ENCODE measurements at regions not wholly inside any gene's neighbourhood (a gene's known extent, or its start where the extent isn't known, plus 50 kb on each side); places are given as distances from the start of the nearest gene placed in this dataset.

GRCh38 chr5:51650824-51651223 is 267.6 kb downstream of the ISL1 start:
- no peak for TF ChIP-seq CTCF (IDR thresholded peaks at IDR 0.05; ENCODE audit: insufficient read depth, low read length, severe bottlenecking)
- no peaks in the 10 kb centered on the region for H3K36me3 ChIP-seq (ENCODE audit: control insufficient read depth, insufficient read depth, low read length)
- DNase-seq (ENCODE audit: low read depth): no peak

GRCh38 chr5:51651476-51651875 is 268.2 kb downstream of the ISL1 start:
- H3K4me3 ChIP-seq (ENCODE audit: low read depth, low read length): no peak overlapping the region
- FAIRE-seq: no peak
- DNase-seq (ENCODE audit: low read depth): peak; percentile 70
- H3K36me3 ChIP-seq (ENCODE audit: control insufficient read depth, insufficient read depth, low read length): no peaks in the 10 kb centered on the region
- TF ChIP-seq CTCF (IDR thresholded peaks at IDR 0.05; ENCODE audit: insufficient read depth, low read length, severe bottlenecking): no peak
- no peaks in the 10 kb centered on the region for H3K27me3 ChIP-seq (ENCODE audit: control insufficient read depth, insufficient read depth, low read length)

More at GRCh38 chr5:51650824-51651223, 267.6 kb downstream of the ISL1 start:
- no peak for FAIRE-seq
- no peaks in the 10 kb centered on the region for H3K27me3 ChIP-seq (ENCODE audit: control insufficient read depth, insufficient read depth, low read length)
- no peak overlapping the region for H3K4me3 ChIP-seq (ENCODE audit: low read depth, low read length)

- no peak for TF ChIP-seq CTCF (IDR thresholded peaks at IDR 0.05; ENCODE audit: insufficient read depth, low read length, severe bottlenecking)
- H3K4me3 ChIP-seq (ENCODE audit: low read depth, low read length): no peak overlapping the region
- DNase-seq (ENCODE audit: low read depth) (peak; percentile 86), FAIRE-seq (no peak)
- no peaks in the 10 kb centered on the region for H3K27me3 ChIP-seq (ENCODE audit: control insufficient read depth, insufficient read depth, low read length)
- no peaks in the 10 kb centered on the region for H3K36me3 ChIP-seq (ENCODE audit: control insufficient read depth, insufficient read depth, low read length)
Observed at GRCh38 chr5:51651889-51652288, 268.6 kb downstream of the ISL1 start.

- no peak for TF ChIP-seq CTCF (IDR thresholded peaks at IDR 0.05; ENCODE audit: insufficient read depth, low read length, severe bottlenecking)
- DNase-seq (ENCODE audit: low read depth) (peak; percentile 81), FAIRE-seq (no peak)
- no peaks in the 10 kb centered on the region for H3K27me3 ChIP-seq (ENCODE audit: control insufficient read depth, insufficient read depth, low read length)
- H3K4me3 ChIP-seq (ENCODE audit: low read depth, low read length): no peak overlapping the region
- H3K36me3 ChIP-seq (ENCODE audit: control insufficient read depth, insufficient read depth, low read length): no peaks in the 10 kb centered on the region
Observed at GRCh38 chr5:51652980-51653379, 269.7 kb downstream of the ISL1 start.

DNA sequence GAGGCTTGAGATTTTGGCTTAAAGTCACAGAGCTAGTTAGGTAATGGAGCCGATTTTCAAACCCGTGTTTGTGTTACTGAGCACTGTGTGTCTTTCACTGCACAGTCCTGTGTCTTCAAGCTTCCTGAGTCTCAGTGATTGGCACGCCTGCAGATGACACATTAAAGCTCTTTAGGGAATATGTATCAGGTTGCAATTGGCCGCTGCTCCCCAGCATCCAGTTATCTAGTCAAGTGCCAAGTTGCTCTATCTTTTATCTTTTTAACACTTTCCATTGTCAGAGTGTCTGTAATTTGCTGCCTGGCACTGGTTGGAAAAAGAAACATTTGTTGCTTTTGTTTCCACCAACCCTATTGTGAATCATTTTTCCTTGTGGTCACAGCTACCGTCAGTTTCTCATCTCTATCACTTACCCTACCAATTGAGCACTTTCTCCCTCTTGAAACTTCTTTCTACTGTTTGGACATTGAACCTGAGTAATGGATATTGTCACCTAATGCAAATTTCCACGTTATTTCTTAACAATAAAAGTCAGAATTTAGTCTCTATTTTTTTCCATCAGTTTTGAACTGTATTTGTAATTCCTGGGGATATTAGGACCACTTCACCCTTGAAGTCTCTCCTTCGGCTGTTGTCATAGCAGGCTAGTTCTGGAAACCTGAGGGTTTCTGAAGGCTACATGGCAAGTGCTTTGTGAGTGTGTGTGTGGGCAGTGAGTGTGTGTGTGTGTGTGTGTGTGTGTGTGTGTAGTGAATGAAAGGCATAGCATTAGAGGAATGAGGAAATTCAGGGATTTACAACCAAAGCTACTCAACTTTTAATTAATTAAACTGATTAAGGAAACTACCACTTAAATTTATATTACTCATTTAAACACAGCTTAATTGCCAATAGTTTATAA is 274.3 kb downstream of the ISL1 start:
- H3K36me3 ChIP-seq (ENCODE audit: control insufficient read depth, insufficient read depth, low read length): no peaks in the 10 kb centered on the region
- no peak for FAIRE-seq
- DNase-seq (ENCODE audit: low read depth): no peak
- no peak overlapping the region for H3K4me3 ChIP-seq (ENCODE audit: low read depth, low read length)
- no peaks in the 10 kb centered on the region for H3K27me3 ChIP-seq (ENCODE audit: control insufficient read depth, insufficient read depth, low read length)
- no peak for TF ChIP-seq CTCF (IDR thresholded peaks at IDR 0.05; ENCODE audit: insufficient read depth, low read length, severe bottlenecking)

Data from bronchial epithelial cell (primary cell).